GM20000 (cell line): ENCODE measurements at regions not wholly inside any gene's neighbourhood (a gene's known extent, or its start where the extent isn't known, plus 50 kb on each side); places are given as distances from the start of the nearest gene placed in this dataset.

Experiments used
- DNase-seq: peaks from one replicate; pipeline ENCODE4 v3.0.0; 2012; ENCODE audit warnings: low spot score
- CTCF ChIP-seq: IDR thresholded peaks from 2 replicates; pipeline ENCODE4 v1.5.1; 2012; ENCODE audit warnings: mild to moderate bottlenecking, control low read depth; ENCODE audit errors: extremely low read depth, missing control alignments

GRCh38 chr19:27890206-27890605 is 1322.7 kb downstream of the UQCRFS1 start:
- DNase-seq: no peak
- no peak for TF ChIP-seq CTCF

- no peak for TF ChIP-seq CTCF
- DNase-seq: no peak
Observed at GRCh38 chr19:27889156-27889555, 1323.8 kb downstream of the UQCRFS1 start.

- DNase-seq: no peak
- no peak for TF ChIP-seq CTCF
Observed at GRCh38 chr19:27887946-27888345, 1325.0 kb downstream of the UQCRFS1 start.

- DNase-seq: no peak
- no peak for TF ChIP-seq CTCF
Observed at GRCh38 chr19:27885359-27885758, 1327.6 kb downstream of the UQCRFS1 start.

- no peak for DNase-seq
- TF ChIP-seq CTCF: no peak
Observed at GRCh38 chr19:27884376-27884775, 1328.6 kb downstream of the UQCRFS1 start.

GRCh38 chr19:27881213-27881612 is 1331.7 kb downstream of the UQCRFS1 start:
- no peak for TF ChIP-seq CTCF
- DNase-seq: no peak

GRCh38 chr19:27876976-27877512 is 1335.9 kb downstream of the UQCRFS1 start:
- TF ChIP-seq CTCF: no peak
- no peak for DNase-seq
